ENCODE measurements at regions not wholly inside any gene's neighbourhood (a gene's known extent, or its start where the extent isn't known, plus 50 kb on each side); places are given as distances from the start of the nearest gene placed in this dataset.

DNA sequence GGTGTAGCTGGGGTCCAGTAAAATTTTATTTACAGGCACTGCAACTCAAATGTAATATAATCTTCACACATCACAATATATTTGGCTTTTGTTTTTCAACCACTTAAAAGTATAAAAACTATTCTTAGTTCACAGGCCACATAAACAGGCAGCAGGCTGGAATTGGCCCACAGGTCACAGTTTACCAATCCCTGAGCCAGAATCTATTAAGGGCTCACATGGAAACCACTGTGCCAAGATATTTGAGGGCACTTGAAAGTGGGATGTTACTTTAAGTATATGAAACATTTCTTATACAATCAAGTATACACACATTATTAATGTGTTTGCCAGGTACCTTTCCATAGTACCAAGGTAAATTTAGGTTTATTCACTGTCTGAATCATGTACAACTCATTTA is 71.9 kb upstream of the PRDX6 start:
- BruUV-seq (replicated peaks), result no TSS peak
- Histone ChIP-seq H3K4me1 (ENCODE audit: control insufficient read depth, insufficient read depth, low read length) (peaks cover 4% of the 10 kb centered on the region; the same call in 1 of the 2 replicates), H4K91ac (ENCODE audit: insufficient read depth, low read depth, low read length) (no peak overlapping the region), H3K4ac (ENCODE audit: low read depth, low read length) (no peak overlapping the region), H3K79me1 (ENCODE audit: low read depth in 1 of 2, low read length in 2 of 2) (no peaks in the 10 kb centered on the region), H2AFZ (replicated peaks; ENCODE audit: low read length, poor library complexity) (no peak overlapping the region), H3K36me3 (ENCODE audit: control insufficient read depth, insufficient read depth, low read length) (no peaks in the 10 kb centered on the region), H2AK9ac (replicated peaks; ENCODE audit: low read depth, low read length, poor library complexity) (no peak overlapping the region), H3K27ac (ENCODE audit: insufficient read depth, low read length) (no peak overlapping the region), H4K5ac (ENCODE audit: low read depth, low read length) (no peak overlapping the region), H3K9me3 (ENCODE audit: control insufficient read depth, insufficient read depth, low read length) (no peaks in the 10 kb centered on the region), H4K20me1 (ENCODE audit: insufficient read depth, low read length) (no peaks in the 10 kb centered on the region), H2BK5ac (ENCODE audit: low read depth, low read length, poor library complexity, severe bottlenecking) (no peak overlapping the region), H3K18ac (ENCODE audit: low read depth, low read length) (no peak overlapping the region), H3K14ac (replicated peaks; ENCODE audit: low read depth, low read length) (no peak overlapping the region), H3K23ac (ENCODE audit: low read depth, low read length) (no peak overlapping the region), H3K4me3 (ENCODE audit: insufficient read depth, low read depth, low read length) (no peak overlapping the region), H2BK15ac (ENCODE audit: low read depth, low read length) (no peak overlapping the region), H2BK20ac (ENCODE audit: low read depth, low read length) (no peak overlapping the region), H3K4me2 (ENCODE audit: low read depth, low read length) (no peak overlapping the region), H3K9me1 (ENCODE audit: insufficient read depth, low read length) (peaks cover 2% of the 10 kb centered on the region; the same call in 1 of the 2 replicates), H2BK120ac (ENCODE audit: low read depth, low read length) (no peak overlapping the region), H4K8ac (ENCODE audit: low read depth in 2 of 2, low read length in 2 of 2) (no peak overlapping the region), H3K56ac (ENCODE audit: extremely low read depth, insufficient read depth, low read length) (no peak overlapping the region), H2AK5ac (ENCODE audit: low read depth, low read length) (no peak overlapping the region), H3K27me3 (ENCODE audit: control insufficient read depth, insufficient read depth, low read length) (no peaks in the 10 kb centered on the region), H3K9ac (ENCODE audit: low read depth, low read length) (no peak overlapping the region)
- ATAC-seq (ENCODE audit: low read depth), result no peak
- dilution Hi-C loops (cut with HindIII; ENCODE audit: low sequenced_read_pairs, unreplicated experiment), result no loop called here
- TF ChIP-seq MXI1 (IDR thresholded peaks at IDR 0.05; ENCODE audit: borderline replicate concordance, low read depth, low read length) (no peak), RFX5 (IDR thresholded peaks at IDR 0.05; ENCODE audit: low read depth, low read length) (no peak), SMC3 (IDR thresholded peaks at IDR 0.05; ENCODE audit: low read depth, low read length) (no peak), RCOR1 (IDR thresholded peaks at IDR 0.05; ENCODE audit: insufficient replicate concordance, low read length) (no peak), FOS (IDR thresholded peaks at IDR 0.05; ENCODE audit: low read depth, low read length) (no peak), MAZ (IDR thresholded peaks at IDR 0.05; ENCODE audit: borderline replicate concordance, low read depth, low read length) (no peak), CHD1 (IDR thresholded peaks at IDR 0.05; ENCODE audit: low read depth, low read length) (no peak), CEBPB (IDR thresholded peaks at IDR 0.05; ENCODE audit: low read depth, low read length) (no peak), BHLHE40 (IDR thresholded peaks at IDR 0.05; ENCODE audit: low read depth, low read length) (no peak), POLR2A (IDR thresholded peaks at IDR 0.05; ENCODE audit: low read depth, low read length) (no peak), MAFK (IDR thresholded peaks at IDR 0.05; ENCODE audit: low read depth, low read length) (no peak), RAD21 (IDR thresholded peaks at IDR 0.05; ENCODE audit: low read length) (no peak), NFE2L2 (IDR thresholded peaks at IDR 0.05; ENCODE audit: low read depth, low read length) (no peak)
- TF ChIP-seq, protein P1, sequence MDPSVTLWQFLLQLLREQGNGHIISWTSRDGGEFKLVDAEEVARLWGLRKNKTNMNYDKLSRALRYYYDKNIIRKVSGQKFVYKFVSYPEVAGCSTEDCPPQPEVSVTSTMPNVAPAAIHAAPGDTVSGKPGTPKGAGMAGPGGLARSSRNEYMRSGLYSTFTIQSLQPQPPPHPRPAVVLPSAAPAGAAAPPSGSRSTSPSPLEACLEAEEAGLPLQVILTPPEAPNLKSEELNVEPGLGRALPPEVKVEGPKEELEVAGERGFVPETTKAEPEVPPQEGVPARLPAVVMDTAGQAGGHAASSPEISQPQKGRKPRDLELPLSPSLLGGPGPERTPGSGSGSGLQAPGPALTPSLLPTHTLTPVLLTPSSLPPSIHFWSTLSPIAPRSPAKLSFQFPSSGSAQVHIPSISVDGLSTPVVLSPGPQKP (IDR thresholded peaks at IDR 0.05; ENCODE audit: borderline replicate concordance, low read depth, low read length), result no peak
- TF ChIP-seq, protein P2, sequence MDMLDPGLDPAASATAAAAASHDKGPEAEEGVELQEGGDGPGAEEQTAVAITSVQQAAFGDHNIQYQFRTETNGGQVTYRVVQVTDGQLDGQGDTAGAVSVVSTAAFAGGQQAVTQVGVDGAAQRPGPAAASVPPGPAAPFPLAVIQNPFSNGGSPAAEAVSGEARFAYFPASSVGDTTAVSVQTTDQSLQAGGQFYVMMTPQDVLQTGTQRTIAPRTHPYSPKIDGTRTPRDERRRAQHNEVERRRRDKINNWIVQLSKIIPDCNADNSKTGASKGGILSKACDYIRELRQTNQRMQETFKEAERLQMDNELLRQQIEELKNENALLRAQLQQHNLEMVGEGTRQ (IDR thresholded peaks at IDR 0.05; ENCODE audit: low read depth, low read length), result no peak
- TF ChIP-seq, protein P3, sequence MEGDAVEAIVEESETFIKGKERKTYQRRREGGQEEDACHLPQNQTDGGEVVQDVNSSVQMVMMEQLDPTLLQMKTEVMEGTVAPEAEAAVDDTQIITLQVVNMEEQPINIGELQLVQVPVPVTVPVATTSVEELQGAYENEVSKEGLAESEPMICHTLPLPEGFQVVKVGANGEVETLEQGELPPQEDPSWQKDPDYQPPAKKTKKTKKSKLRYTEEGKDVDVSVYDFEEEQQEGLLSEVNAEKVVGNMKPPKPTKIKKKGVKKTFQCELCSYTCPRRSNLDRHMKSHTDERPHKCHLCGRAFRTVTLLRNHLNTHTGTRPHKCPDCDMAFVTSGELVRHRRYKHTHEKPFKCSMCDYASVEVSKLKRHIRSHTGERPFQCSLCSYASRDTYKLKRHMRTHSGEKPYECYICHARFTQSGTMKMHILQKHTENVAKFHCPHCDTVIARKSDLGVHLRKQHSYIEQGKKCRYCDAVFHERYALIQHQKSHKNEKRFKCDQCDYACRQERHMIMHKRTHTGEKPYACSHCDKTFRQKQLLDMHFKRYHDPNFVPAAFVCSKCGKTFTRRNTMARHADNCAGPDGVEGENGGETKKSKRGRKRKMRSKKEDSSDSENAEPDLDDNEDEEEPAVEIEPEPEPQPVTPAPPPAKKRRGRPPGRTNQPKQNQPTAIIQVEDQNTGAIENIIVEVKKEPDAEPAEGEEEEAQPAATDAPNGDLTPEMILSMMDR (conservative IDR thresholded peaks at IDR 0.05; ENCODE audit: low read depth, low read length), result no peak
- CTCF ChIA-PET, result no interaction called here
- in situ Hi-C loops (cut with MboI; ENCODE audit: low sequenced_read_pairs), result no loop called here
- intact Hi-C loops (cut with micrococcal nuclease), result loop anchor here (5.0 to 10.0 kb wide), 3 partner anchors 108 to 500 kb away; no protein-coding TSS in a partner anchor
- POLR2A ChIA-PET (ENCODE audit: unreplicated experiment), result no interaction called here
- DNase-seq, result no peak

Measured in IMR-90 (cell line).